ENCODE measurements at regions not wholly inside any gene's neighbourhood (a gene's known extent, or its start where the extent isn't known, plus 50 kb on each side); places are given as distances from the start of the nearest gene placed in this dataset.

DNA sequence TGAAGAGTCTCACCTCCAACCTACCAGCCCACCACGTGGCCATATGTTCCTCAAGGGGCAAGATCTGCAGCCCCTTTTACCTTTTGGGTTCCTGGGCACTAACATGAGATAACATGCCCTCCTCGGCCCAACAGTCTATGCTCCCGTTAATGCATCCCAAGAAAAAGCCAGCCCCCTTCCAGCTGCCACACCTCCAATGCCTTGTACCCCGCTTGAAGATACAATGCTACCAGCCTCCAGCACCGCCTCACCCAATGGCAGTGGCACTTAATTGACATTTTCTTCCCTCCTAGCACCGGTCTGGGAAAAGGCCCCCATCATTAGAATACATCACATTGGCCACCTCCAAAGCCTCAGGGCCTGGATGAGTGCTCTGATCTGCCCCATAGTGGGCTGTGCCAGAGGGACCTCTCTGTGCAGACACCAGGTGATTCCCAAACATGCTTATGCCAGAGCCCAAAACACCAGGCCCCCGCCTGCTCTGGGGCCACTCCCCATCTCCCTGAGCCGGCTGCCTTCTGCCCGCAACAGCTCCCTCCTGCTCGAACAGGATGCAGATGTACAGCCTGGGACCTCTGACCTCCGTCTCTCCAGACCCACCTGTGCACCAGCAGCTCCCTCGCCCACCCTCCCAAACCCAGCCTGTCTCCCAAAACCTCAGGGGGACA, 118.3 kb downstream of the NCOR2 start:
- no peaks in the 10 kb centered on the region for H3K27me3 ChIP-seq
- WGBS, 2 donors = 88 to 93% methylated on average over 12 of the region's 12 CpGs
- H3K4me1 ChIP-seq = peaks cover 0 to 59% (median 46%) of the 10 kb centered on the region in 4 donors
- no peak for DNase-seq
- no peaks in the 10 kb centered on the region for H3K9me3 ChIP-seq
- peak overlapping the region in 3 of 4 donors; percentile 34 to 96 (median 58) for H3K27ac ChIP-seq
- TF ChIP-seq EP300 (IDR thresholded peaks at IDR 0.05) (no peak), POLR2AphosphoS5 (IDR thresholded peaks at IDR 0.05) (no peak), POLR2A (IDR thresholded peaks at IDR 0.05) (no peak), CTCF (IDR thresholded peaks at IDR 0.05) (no peak)
- H3K36me3 ChIP-seq = peaks cover 0 to 25% (median 8%) of the 10 kb centered on the region in 4 donors
- H3K4me3 ChIP-seq = no peak overlapping the region
- intact Hi-C loops (cut with DNase I) = no loop called here

- H3K36me3 ChIP-seq = peaks cover 0 to 25% (median 9%) of the 10 kb centered on the region in 4 donors
- no peak for TF ChIP-seq POLR2AphosphoS5 (IDR thresholded peaks at IDR 0.05)
- TF ChIP-seq CTCF (IDR thresholded peaks at IDR 0.05) = no peak
- H3K9me3 ChIP-seq = no peaks in the 10 kb centered on the region
- intact Hi-C loops (cut with DNase I) = no loop called here
- WGBS, 2 donors = 94 to 95% methylated on average over 23 of the region's 23 CpGs
- H3K27me3 ChIP-seq = no peaks in the 10 kb centered on the region
- peaks cover 0 to 59% (median 46%) of the 10 kb centered on the region in 4 donors for H3K4me1 ChIP-seq
- peak overlapping the region in 3 of 4 donors; percentile 42 to 96 (median 46) for H3K27ac ChIP-seq
- no peak for DNase-seq
- no peak overlapping the region for H3K4me3 ChIP-seq
These were observed 119.0 kb downstream of the NCOR2 start for GRCh38 chr12:124448241-124448954.

DNA sequence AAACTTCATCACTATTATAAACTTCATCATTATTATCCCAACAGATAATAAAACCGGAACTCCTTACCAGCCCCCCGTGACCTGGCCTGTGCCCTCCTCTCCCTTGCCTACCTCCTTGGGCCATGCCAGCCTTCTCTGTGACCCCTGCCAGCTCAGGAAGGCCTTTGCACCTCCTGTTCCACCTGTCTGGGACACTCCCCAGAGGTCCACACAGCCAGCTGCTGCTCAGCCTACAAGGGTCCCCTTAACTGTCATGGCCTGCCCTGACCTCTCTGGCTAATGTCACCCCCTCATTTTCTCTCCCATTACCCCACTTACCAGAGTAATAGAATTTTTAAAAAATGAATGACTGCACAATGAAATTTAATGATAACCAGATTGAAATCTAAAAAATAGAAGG, 121.0 kb downstream of the NCOR2 start:
- H3K4me1 ChIP-seq = peaks cover 0 to 59% (median 52%) of the 10 kb centered on the region in 4 donors
- no peaks in the 10 kb centered on the region for H3K27me3 ChIP-seq
- intact Hi-C loops (cut with DNase I) = no loop called here
- H3K9me3 ChIP-seq = no peaks in the 10 kb centered on the region
- H3K36me3 ChIP-seq = peaks cover 0 to 31% (median 15%) of the 10 kb centered on the region in 4 donors
- H3K4me3 ChIP-seq = no peak overlapping the region
- TF ChIP-seq POLR2AphosphoS5 (IDR thresholded peaks at IDR 0.05) (no peak), EP300 (IDR thresholded peaks at IDR 0.05) (no peak), CTCF (IDR thresholded peaks at IDR 0.05) (no peak), POLR2A (IDR thresholded peaks at IDR 0.05) (no peak)
- DNase-seq = no peak
- H3K27ac ChIP-seq = peak overlapping the region in 3 of 4 donors; percentile 69 to 71 (median 70)
- WGBS, 2 donors = 92 to 93% methylated on average over 2 of the region's 2 CpGs

GRCh38 chr12:124445826-124446225, 121.6 kb downstream of the NCOR2 start:
- TF ChIP-seq CTCF (IDR thresholded peaks at IDR 0.05) (no peak), EP300 (IDR thresholded peaks at IDR 0.05) (no peak), POLR2AphosphoS5 (IDR thresholded peaks at IDR 0.05) (no peak), POLR2A (IDR thresholded peaks at IDR 0.05) (no peak)
- H3K27ac ChIP-seq = peak overlapping the region in 3 of 4 donors; percentile 69 to 71 (median 70)
- no peaks in the 10 kb centered on the region for H3K27me3 ChIP-seq
- H3K36me3 ChIP-seq = peaks cover 0 to 31% (median 13%) of the 10 kb centered on the region in 4 donors
- peaks cover 0 to 61% (median 54%) of the 10 kb centered on the region in 4 donors for H3K4me1 ChIP-seq
- no peak overlapping the region for H3K4me3 ChIP-seq
- intact Hi-C loops (cut with DNase I) = no loop called here
- DNase-seq = no peak
- no peaks in the 10 kb centered on the region for H3K9me3 ChIP-seq
- 92 to 95% methylated on average over 8 of the region's 8 CpGs for WGBS, 2 donors
